Bronchial epithelial cell (primary cell): ENCODE measurements at regions not wholly inside any gene's neighbourhood (a gene's known extent, or its start where the extent isn't known, plus 50 kb on each side); places are given as distances from the start of the nearest gene placed in this dataset.

ENCODE experiments used
- DNase-seq: peaks from one replicate; pipeline ENCODE4 v3.0.0-alpha.2; 2010; ENCODE audit warnings: low read depth
- FAIRE-seq: peaks from 2 replicates; lab custom pipeline; 2011; peaks lifted over from hg19 to GRCh38; lab: Jason Lieb, UNC
- H3K27me3 ChIP-seq: 2 replicates; pipeline ENCODE4 v1.5.1; 2011; ENCODE audit warnings: low read length; ENCODE audit not compliant: control insufficient read depth, insufficient read depth
- H3K36me3 ChIP-seq: 2 replicates; pipeline ENCODE4 v1.5.1; 2011; ENCODE audit warnings: low read length; ENCODE audit not compliant: control insufficient read depth, insufficient read depth
- H3K4me3 ChIP-seq: 2 replicates; pipeline ENCODE4 v1.5.1; 2011; ENCODE audit warnings: mild to moderate bottlenecking, low read depth, low read length, control low read depth
- CTCF ChIP-seq: IDR thresholded peaks from 2 replicates; pipeline ENCODE4 v1.5.1; 2011; ENCODE audit warnings: mild to moderate bottlenecking, moderate library complexity, low read length, control low read depth, inconsistent platforms; ENCODE audit not compliant: insufficient read depth, severe bottlenecking

- H3K36me3 ChIP-seq: no peaks in the 10 kb centered on the region
- FAIRE-seq (no peak), DNase-seq (no peak)
- H3K27me3 ChIP-seq: no peaks in the 10 kb centered on the region
- TF ChIP-seq CTCF: no peak
- no peak overlapping the region for H3K4me3 ChIP-seq
These were observed 182.6 kb downstream of the TRPC6 start for GRCh38 chr11:101401245-101401644.

GRCh38 chr11:101397979-101398378, 185.8 kb downstream of the TRPC6 start:
- FAIRE-seq: no peak

GRCh38 chr11:101390539-101390938, 193.3 kb downstream of the TRPC6 start:
- no peaks in the 10 kb centered on the region for H3K27me3 ChIP-seq
- no peak overlapping the region for H3K4me3 ChIP-seq
- TF ChIP-seq CTCF: no peak
- no peak for FAIRE-seq
- H3K36me3 ChIP-seq: no peaks in the 10 kb centered on the region
- DNase-seq: peak; percentile 28

More at GRCh38 chr11:101397979-101398378, 185.8 kb downstream of the TRPC6 start:
- H3K36me3 ChIP-seq: no peaks in the 10 kb centered on the region
- H3K27me3 ChIP-seq: no peaks in the 10 kb centered on the region
- DNase-seq: no peak
- TF ChIP-seq CTCF: no peak
- no peak overlapping the region for H3K4me3 ChIP-seq

- FAIRE-seq (no peak), DNase-seq (no peak)
- Histone ChIP-seq H3K4me3 (no peak overlapping the region), H3K27me3 (no peaks in the 10 kb centered on the region), H3K36me3 (no peaks in the 10 kb centered on the region)
- TF ChIP-seq CTCF: no peak
These were observed 214.0 kb downstream of the TRPC6 start for GRCh38 chr11:101369835-101370234.

- Histone ChIP-seq H3K4me3 (no peak overlapping the region), H3K36me3 (no peaks in the 10 kb centered on the region), H3K27me3 (no peaks in the 10 kb centered on the region)
- FAIRE-seq: no peak
- no peak for TF ChIP-seq CTCF
- DNase-seq: no peak
These were observed 220.0 kb downstream of the TRPC6 start for GRCh38 chr11:101363706-101364275.

GRCh38 chr11:101362643-101363042, 221.2 kb downstream of the TRPC6 start:
- FAIRE-seq: no peak
- no peak overlapping the region for H3K4me3 ChIP-seq
- no peaks in the 10 kb centered on the region for H3K27me3 ChIP-seq
- H3K36me3 ChIP-seq: no peaks in the 10 kb centered on the region
- no peak for TF ChIP-seq CTCF
- DNase-seq: no peak
